ENCODE measurements at regions not wholly inside any gene's neighbourhood (a gene's known extent, or its start where the extent isn't known, plus 50 kb on each side); places are given as distances from the start of the nearest gene placed in this dataset.

DNA sequence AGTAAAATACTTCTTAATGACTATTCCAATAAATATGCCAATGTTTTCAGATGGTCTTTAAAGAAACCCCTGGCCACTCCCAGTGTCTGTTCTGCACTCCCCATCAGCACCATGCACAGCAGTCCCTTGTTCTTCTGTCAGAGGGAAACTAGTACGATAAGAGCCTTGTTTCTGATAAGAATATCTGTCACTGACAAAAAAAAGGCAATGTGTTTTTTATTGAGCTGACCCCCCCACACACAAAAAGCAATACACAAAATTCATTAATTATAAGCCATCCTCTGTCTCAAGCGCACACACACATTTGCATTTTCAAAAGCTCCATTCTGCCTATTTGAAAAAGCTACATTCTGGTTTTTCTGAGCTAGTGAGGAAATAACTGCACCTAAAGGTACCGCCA lies 119.1 kb downstream of the ENC1 start:
- Mint-ChIP-seq H3K4me1 (ENCODE audit: low read depth) (peaks cover 28% of the 10 kb centered on the region), H3K4me3 (ENCODE audit: unreplicated experiment) (no peak overlapping the region), H3K27me3 (ENCODE audit: low read depth) (no peaks in the 10 kb centered on the region), H3K9me3 (ENCODE audit: low read depth) (peaks cover 17% of the 10 kb centered on the region), H3K27ac (ENCODE audit: unreplicated experiment) (no peak overlapping the region), H3K36me3 (ENCODE audit: low read depth) (peaks cover 8% of the 10 kb centered on the region)
- TF ChIP-seq, protein P1, sequence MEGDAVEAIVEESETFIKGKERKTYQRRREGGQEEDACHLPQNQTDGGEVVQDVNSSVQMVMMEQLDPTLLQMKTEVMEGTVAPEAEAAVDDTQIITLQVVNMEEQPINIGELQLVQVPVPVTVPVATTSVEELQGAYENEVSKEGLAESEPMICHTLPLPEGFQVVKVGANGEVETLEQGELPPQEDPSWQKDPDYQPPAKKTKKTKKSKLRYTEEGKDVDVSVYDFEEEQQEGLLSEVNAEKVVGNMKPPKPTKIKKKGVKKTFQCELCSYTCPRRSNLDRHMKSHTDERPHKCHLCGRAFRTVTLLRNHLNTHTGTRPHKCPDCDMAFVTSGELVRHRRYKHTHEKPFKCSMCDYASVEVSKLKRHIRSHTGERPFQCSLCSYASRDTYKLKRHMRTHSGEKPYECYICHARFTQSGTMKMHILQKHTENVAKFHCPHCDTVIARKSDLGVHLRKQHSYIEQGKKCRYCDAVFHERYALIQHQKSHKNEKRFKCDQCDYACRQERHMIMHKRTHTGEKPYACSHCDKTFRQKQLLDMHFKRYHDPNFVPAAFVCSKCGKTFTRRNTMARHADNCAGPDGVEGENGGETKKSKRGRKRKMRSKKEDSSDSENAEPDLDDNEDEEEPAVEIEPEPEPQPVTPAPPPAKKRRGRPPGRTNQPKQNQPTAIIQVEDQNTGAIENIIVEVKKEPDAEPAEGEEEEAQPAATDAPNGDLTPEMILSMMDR (IDR thresholded peaks at IDR 0.05) = no peak
- no peak for DNase-seq (ENCODE audit: low spot score)

- H3K9me3 Mint-ChIP-seq (ENCODE audit: low read depth) = peaks cover 11% of the 10 kb centered on the region
- peaks cover 44% of the 10 kb centered on the region for H3K4me1 Mint-ChIP-seq (ENCODE audit: low read depth)
- no peak for DNase-seq (ENCODE audit: low spot score)
- no peak overlapping the region for H3K4me3 Mint-ChIP-seq (ENCODE audit: unreplicated experiment)
- TF ChIP-seq, protein P1 (IDR thresholded peaks at IDR 0.05) = no peak
- H3K27ac Mint-ChIP-seq (ENCODE audit: unreplicated experiment) = no peak overlapping the region
- peaks cover 8% of the 10 kb centered on the region for H3K36me3 Mint-ChIP-seq (ENCODE audit: low read depth)
- H3K27me3 Mint-ChIP-seq (ENCODE audit: low read depth) = no peaks in the 10 kb centered on the region
These were observed 120.8 kb downstream of the ENC1 start for GRCh38 chr5:74519679-74520078.

DNA sequence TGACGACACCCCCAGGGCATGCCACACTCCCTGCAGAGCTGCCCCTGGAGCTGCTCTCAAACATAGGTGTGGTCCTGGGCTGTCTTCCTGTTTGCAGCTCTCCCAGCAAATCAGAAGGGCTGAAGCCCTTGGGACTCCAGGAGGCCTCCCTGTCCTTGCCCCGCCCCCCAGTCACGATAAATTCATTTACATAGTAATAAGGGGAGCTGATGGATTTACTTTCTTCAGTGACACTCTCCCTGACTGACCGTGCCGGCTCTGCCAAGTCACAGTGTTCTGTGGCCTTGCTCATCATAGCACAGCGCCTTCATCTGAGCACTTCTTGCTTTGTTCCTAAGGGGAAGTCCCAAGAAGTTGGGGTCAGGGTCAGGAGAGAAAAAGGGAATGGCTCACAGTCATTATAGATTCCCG lies 121.4 kb downstream of the ENC1 start:
- no peak overlapping the region for H3K4me3 Mint-ChIP-seq (ENCODE audit: unreplicated experiment)
- peaks cover 7% of the 10 kb centered on the region for H3K9me3 Mint-ChIP-seq (ENCODE audit: low read depth)
- H3K27ac Mint-ChIP-seq (ENCODE audit: unreplicated experiment) = no peak overlapping the region

GRCh38 chr5:74517700-74518099 lies 122.8 kb downstream of the ENC1 start:
- DNase-seq (ENCODE audit: low spot score) = no peak
- H3K27me3 Mint-ChIP-seq (ENCODE audit: low read depth) = no peaks in the 10 kb centered on the region
- TF ChIP-seq, protein P1 (IDR thresholded peaks at IDR 0.05) = no peak
- peaks cover 44% of the 10 kb centered on the region for H3K4me1 Mint-ChIP-seq (ENCODE audit: low read depth)
- peaks cover 1% of the 10 kb centered on the region for H3K36me3 Mint-ChIP-seq (ENCODE audit: low read depth)
- H3K27ac Mint-ChIP-seq (ENCODE audit: unreplicated experiment) = peak overlapping the region; percentile 90
- no peaks in the 10 kb centered on the region for H3K9me3 Mint-ChIP-seq (ENCODE audit: low read depth)
- H3K4me3 Mint-ChIP-seq (ENCODE audit: unreplicated experiment) = no peak overlapping the region

More for the DNA sequence above, 121.4 kb downstream of the ENC1 start:
- Mint-ChIP-seq H3K4me1 (ENCODE audit: low read depth) (peaks cover 44% of the 10 kb centered on the region), H3K27me3 (ENCODE audit: low read depth) (no peaks in the 10 kb centered on the region), H3K36me3 (ENCODE audit: low read depth) (peaks cover 8% of the 10 kb centered on the region)
- TF ChIP-seq, protein P1 (IDR thresholded peaks at IDR 0.05) = no peak
- DNase-seq (ENCODE audit: low spot score) = no peak

- Mint-ChIP-seq H3K27me3 (ENCODE audit: low read depth) (no peaks in the 10 kb centered on the region), H3K36me3 (ENCODE audit: low read depth) (no peaks in the 10 kb centered on the region), H3K9me3 (ENCODE audit: low read depth) (no peaks in the 10 kb centered on the region), H3K27ac (ENCODE audit: unreplicated experiment) (peak overlapping the region; percentile 9), H3K4me3 (ENCODE audit: unreplicated experiment) (no peak overlapping the region), H3K4me1 (ENCODE audit: low read depth) (peaks cover 44% of the 10 kb centered on the region)
- TF ChIP-seq, protein P1 (IDR thresholded peaks at IDR 0.05) = no peak
- no peak for DNase-seq (ENCODE audit: low spot score)
These were observed 124.3 kb downstream of the ENC1 start for GRCh38 chr5:74516211-74516636.
